ENCODE measurements at regions not wholly inside any gene's neighbourhood (a gene's known extent, or its start where the extent isn't known, plus 50 kb on each side); places are given as distances from the start of the nearest gene placed in this dataset.

- no peak for TF ChIP-seq CTCF (IDR thresholded peaks at IDR 0.05)
- TF ChIP-seq EP300 (IDR thresholded peaks at IDR 0.05): no peak
These were observed 936.0 kb upstream of the SLC10A2 start for GRCh38 chr13:104002216-104002615.

Measured in gastroesophageal sphincter (tissue), 3 donors.